ENCODE measurements at regions not wholly inside any gene's neighbourhood (a gene's known extent, or its start where the extent isn't known, plus 50 kb on each side); places are given as distances from the start of the nearest gene placed in this dataset.
"Not testable (repeated sequence)": the region's sequence is repeated elsewhere in the genome, so short reads cannot be mapped to it uniquely, and the experiment has no call there.

DNA sequence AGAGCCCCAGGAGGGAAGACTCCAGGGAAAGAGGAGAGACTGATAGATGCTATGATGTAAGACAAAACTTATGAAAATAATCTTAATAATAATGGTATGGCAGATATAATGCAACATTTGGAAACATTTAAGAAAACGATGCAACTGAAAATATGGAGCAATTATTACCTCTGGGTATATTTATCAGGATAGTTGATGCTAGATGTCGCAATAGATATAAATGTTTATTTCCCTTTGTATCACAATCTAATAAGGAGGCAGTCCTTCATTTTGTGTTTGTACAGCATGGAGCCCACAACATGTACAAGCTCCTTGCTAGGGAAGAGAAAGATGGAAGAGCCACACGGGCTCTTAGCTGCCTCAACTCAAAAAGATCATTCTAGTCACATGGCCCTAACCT lies 101.1 kb upstream of the TMEM132E start:
- TF ChIP-seq, protein P1, sequence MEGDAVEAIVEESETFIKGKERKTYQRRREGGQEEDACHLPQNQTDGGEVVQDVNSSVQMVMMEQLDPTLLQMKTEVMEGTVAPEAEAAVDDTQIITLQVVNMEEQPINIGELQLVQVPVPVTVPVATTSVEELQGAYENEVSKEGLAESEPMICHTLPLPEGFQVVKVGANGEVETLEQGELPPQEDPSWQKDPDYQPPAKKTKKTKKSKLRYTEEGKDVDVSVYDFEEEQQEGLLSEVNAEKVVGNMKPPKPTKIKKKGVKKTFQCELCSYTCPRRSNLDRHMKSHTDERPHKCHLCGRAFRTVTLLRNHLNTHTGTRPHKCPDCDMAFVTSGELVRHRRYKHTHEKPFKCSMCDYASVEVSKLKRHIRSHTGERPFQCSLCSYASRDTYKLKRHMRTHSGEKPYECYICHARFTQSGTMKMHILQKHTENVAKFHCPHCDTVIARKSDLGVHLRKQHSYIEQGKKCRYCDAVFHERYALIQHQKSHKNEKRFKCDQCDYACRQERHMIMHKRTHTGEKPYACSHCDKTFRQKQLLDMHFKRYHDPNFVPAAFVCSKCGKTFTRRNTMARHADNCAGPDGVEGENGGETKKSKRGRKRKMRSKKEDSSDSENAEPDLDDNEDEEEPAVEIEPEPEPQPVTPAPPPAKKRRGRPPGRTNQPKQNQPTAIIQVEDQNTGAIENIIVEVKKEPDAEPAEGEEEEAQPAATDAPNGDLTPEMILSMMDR (IDR thresholded peaks at IDR 0.05; ENCODE audit: low read length, missing control alignments), result no peak
- no peak overlapping the region for H3K4me3 ChIP-seq (replicated peaks; ENCODE audit: low read depth, low read length)
- DNase-seq (ENCODE audit: low read depth), result no peak

DNA sequence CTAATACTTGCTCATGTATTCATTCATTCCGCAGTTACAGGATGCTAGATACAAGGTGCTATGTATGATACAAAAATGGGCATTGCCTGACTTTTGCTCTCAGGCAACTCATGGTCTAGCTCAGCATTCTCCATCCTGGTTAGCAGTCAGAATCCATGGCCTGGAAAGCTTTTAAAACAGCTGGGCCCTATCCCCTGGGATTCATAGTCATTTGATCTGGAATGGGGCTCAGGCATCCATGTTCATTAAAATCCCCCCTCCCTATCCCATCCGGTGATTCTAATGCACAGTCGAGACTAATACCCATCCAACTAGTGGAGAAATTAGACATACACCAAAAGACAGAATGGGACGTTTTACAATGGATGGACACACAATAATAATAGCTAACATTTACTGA lies 104.1 kb upstream of the TMEM132E start:
- no peak overlapping the region for H3K4me3 ChIP-seq (replicated peaks; ENCODE audit: low read depth, low read length)
- TF ChIP-seq, protein P1 (IDR thresholded peaks at IDR 0.05; ENCODE audit: low read length, missing control alignments), result no peak
- DNase-seq (ENCODE audit: low read depth), result no peak

DNA sequence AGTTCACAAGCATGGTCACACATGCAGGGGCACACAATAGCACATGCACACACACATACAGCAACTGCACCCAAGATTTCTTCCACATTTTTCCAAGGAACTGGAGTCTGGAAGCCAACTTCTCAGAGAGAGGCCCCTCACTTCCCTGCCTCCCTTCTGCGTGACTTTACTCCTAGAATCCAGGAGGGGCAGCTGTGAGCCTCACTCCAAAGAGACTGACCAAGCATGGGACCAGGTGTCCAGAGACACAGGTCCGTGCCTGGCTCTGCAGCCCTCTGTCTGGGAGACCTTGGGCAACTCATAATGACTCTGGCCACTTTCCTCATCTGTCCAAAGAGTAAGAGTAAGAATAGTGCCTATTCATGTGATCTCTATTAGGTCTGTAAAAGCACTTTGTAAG lies 104.7 kb upstream of the TMEM132E start:
- TF ChIP-seq, protein P1 (IDR thresholded peaks at IDR 0.05; ENCODE audit: low read length, missing control alignments), result no peak
- no peak overlapping the region for H3K4me3 ChIP-seq (replicated peaks; ENCODE audit: low read depth, low read length)
- no peak for DNase-seq (ENCODE audit: low read depth)

DNA sequence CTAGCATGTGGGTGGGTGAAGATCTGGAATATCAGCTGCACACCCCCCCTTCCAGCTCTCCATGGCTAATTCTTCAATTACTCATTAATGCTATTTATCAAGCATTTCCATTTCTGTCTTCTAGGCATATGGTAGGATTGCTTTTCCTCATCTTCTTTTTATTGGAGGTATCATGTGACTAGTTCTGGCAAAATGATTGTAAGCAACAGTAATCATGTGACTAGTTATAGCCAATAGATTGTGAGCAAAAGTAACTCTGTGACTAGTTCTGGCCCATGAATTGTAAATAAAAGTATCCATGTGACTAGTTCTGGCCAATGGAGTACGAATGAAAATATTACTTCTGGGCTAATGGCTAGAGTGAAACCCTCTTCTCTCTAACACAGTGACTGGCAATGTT lies 107.0 kb upstream of the TMEM132E start:
- TF ChIP-seq, protein P1 (IDR thresholded peaks at IDR 0.05; ENCODE audit: low read length, missing control alignments), result no peak
- DNase-seq (ENCODE audit: low read depth), result no peak
- no peak overlapping the region for H3K4me3 ChIP-seq (replicated peaks; ENCODE audit: low read depth, low read length)

DNA sequence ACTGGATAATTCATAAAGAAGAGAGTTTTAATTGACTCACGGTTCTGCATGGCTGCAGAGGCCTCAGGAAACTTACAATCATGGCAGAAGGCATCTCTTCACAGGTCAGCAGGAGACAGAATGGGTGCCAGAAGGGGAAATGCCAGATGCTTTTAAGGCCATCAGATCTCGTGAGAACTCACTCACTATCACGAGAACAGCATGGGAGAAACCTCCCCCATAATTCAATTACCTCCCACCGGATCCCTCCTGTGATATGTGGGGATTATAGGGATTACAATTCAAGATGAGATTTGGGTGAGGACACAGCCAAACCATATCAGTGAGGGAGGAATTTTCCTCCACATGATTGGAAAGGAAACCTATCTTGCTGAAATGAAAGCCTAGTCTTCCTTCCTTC lies 108.1 kb upstream of the TMEM132E start:
- H3K4me3 ChIP-seq (replicated peaks; ENCODE audit: low read depth, low read length); DNase-seq (ENCODE audit: low read depth): not testable (repeated sequence)

DNA sequence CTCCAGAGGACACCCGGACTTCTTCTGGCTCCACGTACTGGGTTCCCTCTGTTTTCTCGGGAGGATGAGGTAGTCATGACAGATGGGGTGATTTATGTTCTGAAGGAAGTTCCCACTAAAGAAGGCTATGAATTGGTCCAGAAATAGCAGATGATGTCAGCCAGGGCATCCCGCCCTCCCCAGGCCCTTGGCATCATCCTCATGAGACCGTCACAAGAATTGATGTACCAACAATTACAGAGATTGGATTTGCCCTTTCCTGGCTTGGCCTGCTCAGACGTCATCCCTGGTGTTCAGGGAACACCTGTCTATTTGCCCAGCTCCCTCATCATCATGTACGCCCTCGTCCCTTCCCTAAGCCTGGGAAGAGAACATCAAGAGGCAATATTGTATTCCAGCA lies 102.8 kb upstream of the CCL1 start:
- TF ChIP-seq, protein P1 (IDR thresholded peaks at IDR 0.05; ENCODE audit: low read length, missing control alignments), result no peak
- no peak for DNase-seq (ENCODE audit: low read depth)
- H3K4me3 ChIP-seq (replicated peaks; ENCODE audit: low read depth, low read length), result no peak overlapping the region

DNA sequence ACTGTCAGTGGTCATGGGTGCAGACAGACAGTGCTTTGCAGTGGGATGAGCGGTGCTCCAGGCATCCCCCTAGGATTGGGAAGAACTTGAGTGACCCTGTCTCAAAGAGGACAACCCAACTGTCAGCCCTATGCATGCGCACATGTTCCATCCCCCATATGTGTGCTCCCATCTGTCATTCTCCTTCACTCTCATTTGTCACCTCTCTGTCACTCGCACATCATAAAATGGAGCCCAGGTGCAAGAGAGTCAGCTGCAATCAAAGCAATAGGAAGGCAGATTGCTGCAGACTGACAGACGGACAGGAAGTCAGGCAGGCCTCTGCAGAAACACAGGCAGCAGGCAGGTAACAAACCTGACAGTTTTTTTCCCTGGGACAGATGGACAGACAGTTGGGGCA lies 101.8 kb upstream of the CCL1 start:
- H3K4me3 ChIP-seq (replicated peaks; ENCODE audit: low read depth, low read length), result no peak overlapping the region
- no peak for DNase-seq (ENCODE audit: low read depth)
- TF ChIP-seq, protein P1 (IDR thresholded peaks at IDR 0.05; ENCODE audit: low read length, missing control alignments), result no peak

DNA sequence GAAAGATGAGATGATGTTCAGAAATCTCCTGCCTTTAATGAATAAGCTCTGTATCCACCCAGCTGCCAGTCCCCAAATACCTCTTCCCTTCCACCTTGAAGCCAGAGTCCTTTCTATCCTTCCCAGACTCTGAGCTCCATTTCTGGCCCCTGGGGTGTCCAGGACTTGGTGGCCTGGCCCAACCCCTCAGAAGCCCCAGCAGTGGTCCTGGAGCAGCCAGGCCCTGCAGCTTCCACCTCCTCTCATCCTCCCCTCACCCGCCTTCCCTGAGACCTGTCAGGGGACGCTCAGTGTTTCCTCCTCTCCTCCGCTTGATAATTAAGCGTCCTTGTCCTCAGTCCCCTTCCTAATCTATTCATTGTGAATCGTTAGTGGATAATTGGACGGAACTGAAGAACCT lies 95.2 kb upstream of the CCL1 start:
- no peak overlapping the region for H3K4me3 ChIP-seq (replicated peaks; ENCODE audit: low read depth, low read length)
- no peak for DNase-seq (ENCODE audit: low read depth)
- TF ChIP-seq, protein P1 (IDR thresholded peaks at IDR 0.05; ENCODE audit: low read length, missing control alignments), result no peak
